HCT116 (cell line): ENCODE measurements at regions not wholly inside any gene's neighbourhood (a gene's known extent, or its start where the extent isn't known, plus 50 kb on each side); places are given as distances from the start of the nearest gene placed in this dataset.

Source experiments
- ATAC-seq: fragments of 200-7000 bp; cut with Tn5 transposase; 2 replicates; pipeline ENCODE4 v1.9.1; 2020; ENCODE audit warnings: mild to moderate bottlenecking, moderate library complexity
- BruUV-seq: library from RNA; stranded (reverse); fragments of 400-500 nt; replicated peaks from 2 replicates; lab custom pipeline; 2021; lab: Mats Ljungman, UMichigan
- CTCF ChIA-PET: fragments of 300-600 bp; sonication (Branson Sonifier 250); formaldehyde crosslinking; loops from one replicate; lab custom pipeline; 2021; ENCODE audit warnings: antibody characterized with exemption; lab: Charles Lee
- POLR2A ChIA-PET: fragments of 300-600, 350-600 bp; sonication (Branson Sonifier 250); formaldehyde crosslinking; loops from one replicate; lab custom pipeline; 2021; ENCODE audit warnings: antibody characterized with exemption; lab: Charles Lee
- RAD21 ChIA-PET, 2 experiments: fragments of 300-600 bp; sonication (Branson Sonifier 250); formaldehyde crosslinking; loops; one replicate each; lab custom pipeline; 2023; ENCODE audit warnings: low total read pairs in 2 of 2; ENCODE audit not compliant: uncharacterized antibody in 2 of 2, unreplicated experiment in 2 of 2, low non-redundant PET in 1 of 2; lab: Charles Lee
- DNase-seq: peaks from one replicate; pipeline ENCODE4 v3.0.0-alpha.2; 2010; ENCODE audit warnings: low read depth, low spot score
- H2AFZ ChIP-seq: fragments of 200-600 bp; shearing (Covaris generic), sonication (generic); 2 replicates; pipeline ENCODE4 v1.6.1; 2017; ENCODE audit warnings: low read depth, mixed run types, mixed read lengths, antibody characterized with exemption, low read length; ENCODE audit not compliant: poor library complexity, severe bottlenecking
- H3K27ac ChIP-seq: 2 replicates; pipeline ENCODE4 v1.5.1; 2012; ENCODE audit warnings: low read depth, low read length
- H3K27me3 ChIP-seq: fragments of 200-600 bp; sonication (generic); 2 replicates; pipeline ENCODE4 v1.6.1; 2016; ENCODE audit warnings: mixed run types, low read length, mixed read lengths; ENCODE audit not compliant: insufficient read depth
- H3K36me3 ChIP-seq, 2 experiments: fragments of 200-500 bp in 1 of 2; fragments of 200-600 bp in 1 of 2; sonication (Bioruptor generic) in 1 of 2; sonication (generic) in 1 of 2; 2 replicates each; pipeline versions ENCODE4 v1.5.1 to v1.6.1; 2014 to 2016; ENCODE audit warnings: low read length in 2 of 2, inconsistent platforms in 1 of 2, mixed read lengths in 1 of 2, mixed run types in 1 of 2; ENCODE audit not compliant: insufficient read depth in 2 of 2, control insufficient read depth in 1 of 2
- H3K4me1 ChIP-seq, 2 experiments: fragments of 200-600 bp in 1 of 2; sonication (generic) in 1 of 2; 2 replicates each; pipeline versions ENCODE4 v1.5.1 to v1.6.1; 2012 to 2017; ENCODE audit warnings: low read length in 2 of 2, inconsistent platforms in 1 of 2, mild to moderate bottlenecking in 1 of 2, mixed read lengths in 1 of 2, mixed run types in 1 of 2, moderate library complexity in 1 of 2; ENCODE audit not compliant: insufficient read depth in 2 of 2, control insufficient read depth in 1 of 2
- H3K4me2 ChIP-seq: fragments of 200-600 bp; sonication (generic); 2 replicates; pipeline ENCODE4 v1.6.1; 2017; ENCODE audit warnings: mixed run types, low read length, mixed read lengths
- H3K4me3 ChIP-seq, 2 experiments: fragments of 200-600 bp in 1 of 2; sonication (generic) in 1 of 2; replicated peaks in 1 of 2; 2 replicates each; pipeline ENCODE4 v1.5.1; 2011 to 2016; ENCODE audit warnings: low read length in 2 of 2, control low read depth in 1 of 2, low read depth in 1 of 2, mild to moderate bottlenecking in 1 of 2, mixed read lengths in 1 of 2, mixed run types in 1 of 2
- H3K79me2 ChIP-seq: fragments of 200-600 bp; sonication (generic); 2 replicates; pipeline ENCODE4 v1.6.1; 2017; ENCODE audit warnings: mild to moderate bottlenecking, mixed run types, low read length, moderate library complexity, mixed read lengths; ENCODE audit not compliant: insufficient read depth
- H3K9ac ChIP-seq: fragments of 200-600 bp; sonication (generic); 2 replicates; pipeline ENCODE4 v1.6.1; 2016; ENCODE audit warnings: low read length, mixed read lengths
- H3K9me2 ChIP-seq: fragments of 200-600 bp; sonication (generic), shearing (Covaris generic); 2 replicates; pipeline ENCODE4 v1.6.1; 2017; ENCODE audit warnings: mixed run types, mild to moderate bottlenecking, moderate library complexity; ENCODE audit not compliant: insufficient read depth
- H3K9me3 ChIP-seq, 2 experiments: fragments of 200-500 bp in 1 of 2; fragments of 200-600 bp in 1 of 2; sonication (Bioruptor generic) in 1 of 2; sonication (generic) in 1 of 2; 2 replicates each; pipeline ENCODE4 v1.6.1; 2014 to 2017; ENCODE audit warnings: low read length in 2 of 2, mixed read lengths in 2 of 2, inconsistent platforms in 1 of 2, low read depth in 1 of 2, mild to moderate bottlenecking in 1 of 2, mixed run types in 1 of 2, moderate library complexity in 1 of 2; ENCODE audit not compliant: control insufficient read depth in 1 of 2, insufficient read depth in 1 of 2
- H4K20me1 ChIP-seq: fragments of 200-600 bp; sonication (generic), shearing (Covaris generic); 2 replicates; pipeline ENCODE4 v1.6.1; 2017; ENCODE audit warnings: mixed run types, mild to moderate bottlenecking, moderate library complexity; ENCODE audit not compliant: insufficient read depth
- CEBPB ChIP-seq: IDR thresholded peaks from 2 replicates; pipeline ENCODE4 v1.6.1; 2012; ENCODE audit warnings: low read depth
- ELF1 ChIP-seq: IDR thresholded peaks from 2 replicates; pipeline ENCODE4 v1.6.1; 2012; ENCODE audit warnings: low read depth, borderline replicate concordance
- EZH2 ChIP-seq: fragments of 200-600 bp; sonication (generic); IDR thresholded peaks from 2 replicates; pipeline ENCODE4 v1.6.1; 2017; ENCODE audit warnings: antibody characterized with exemption, mixed run types
- EZH2phosphoT487 ChIP-seq: fragments of 200-600 bp; IDR thresholded peaks from 2 replicates; pipeline ENCODE4 v1.6.1; 2018; ENCODE audit warnings: antibody characterized with exemption, borderline replicate concordance
- MAX ChIP-seq: IDR thresholded peaks from 2 replicates; pipeline ENCODE4 v1.6.1; 2012
- SP1 ChIP-seq: IDR thresholded peaks from 2 replicates; pipeline ENCODE4 v1.6.1; 2012; ENCODE audit warnings: low read depth
- TCF7L2 ChIP-seq: IDR thresholded peaks from 2 replicates; pipeline ENCODE4 v1.7.0; 2011; ENCODE audit warnings: borderline replicate concordance, inconsistent platforms; ENCODE audit not compliant: insufficient read depth, insufficient read length; ENCODE audit errors: extremely low read depth
- ZFX ChIP-seq: fragments of 450-650 bp; IDR thresholded peaks from 2 replicates; pipeline ENCODE4 v1.6.1; 2017
- ZNF274 ChIP-seq: fragments of 200-500 bp; sonication (Bioruptor generic); IDR thresholded peaks from 2 replicates; pipeline ENCODE4 v1.6.1; 2014; ENCODE audit warnings: mild to moderate bottlenecking, low read depth, low read length, inconsistent platforms
- intact Hi-C: fragments of 100-400 bp; cut with micrococcal nuclease; formaldehyde crosslinking; loops from 2 replicates; pipeline ENCODE4 v1.10.0; 2022
- TF ChIP-seq, protein P1 (sequence below): IDR thresholded peaks from 2 replicates; pipeline ENCODE4 v1.6.1; 2012; ENCODE audit warnings: low read depth
- TF ChIP-seq, protein P2 (sequence below): IDR thresholded peaks from 2 replicates; pipeline ENCODE4 v1.6.1; 2011; ENCODE audit warnings: mild to moderate bottlenecking, low read length, moderate library complexity; ENCODE audit not compliant: insufficient replicate concordance; ENCODE audit errors: extremely low read depth

DNA sequence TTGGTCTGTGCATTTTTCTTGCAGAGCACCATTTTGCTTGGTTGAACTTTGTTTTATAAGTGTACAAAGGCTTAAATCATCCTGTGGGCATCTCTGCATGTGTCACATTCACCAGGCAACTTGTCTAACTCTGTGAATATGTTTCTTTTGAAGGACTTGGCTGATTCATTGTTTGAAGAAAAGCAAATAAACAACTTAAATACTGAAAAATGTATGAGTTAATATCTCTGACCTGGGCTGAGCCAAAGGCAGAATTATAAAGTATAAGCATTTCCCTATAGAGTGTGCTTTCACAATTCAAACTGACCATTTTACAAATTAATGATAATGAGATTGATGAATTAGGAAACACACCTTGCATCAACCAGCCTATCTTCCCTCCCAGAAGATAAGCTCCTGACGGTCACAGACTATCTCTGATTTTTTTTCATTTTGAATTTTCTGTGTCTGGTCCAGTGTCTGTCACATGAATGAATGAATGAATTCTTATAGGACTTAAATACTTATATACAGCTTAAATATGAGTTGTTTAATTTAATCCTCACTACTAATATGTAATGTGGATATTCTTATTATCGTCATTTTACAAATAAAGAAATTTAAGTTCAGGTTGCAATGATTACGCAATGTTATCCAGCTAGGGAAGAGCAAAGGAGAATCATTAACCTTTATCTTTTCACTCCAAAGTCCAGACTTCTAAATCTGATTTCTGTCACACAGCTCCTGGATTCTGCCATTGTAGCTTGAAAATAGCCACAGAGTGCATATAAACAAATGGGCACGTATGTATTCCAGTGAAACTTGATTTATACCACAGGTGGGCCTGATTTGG is 182.0 kb upstream of the PHYHIPL start:
- Histone ChIP-seq H2AFZ (no peak overlapping the region), H3K4me2 (no peak overlapping the region), H3K9ac (no peak overlapping the region), H3K36me3 (no peaks in the 10 kb centered on the region), H3K27me3 (no peaks in the 10 kb centered on the region), H3K9me2 (no peaks in the 10 kb centered on the region), H3K79me2 (no peaks in the 10 kb centered on the region), H3K9me3 (no peaks in the 10 kb centered on the region), H4K20me1 (no peaks in the 10 kb centered on the region), H3K4me3 (no peak overlapping the region), H3K4me1 (no peaks in the 10 kb centered on the region), H3K27ac (no peak overlapping the region)
- RAD21 ChIA-PET = no interaction called here
- DNase-seq (no peak), ATAC-seq (no peak)
- CTCF ChIA-PET = no interaction called here
- POLR2A ChIA-PET = no interaction called here
- TF ChIP-seq ZFX (no peak), ZNF274 (no peak), TCF7L2 (no peak), CEBPB (no peak), SP1 (no peak), ELF1 (no peak), EZH2 (no peak), EZH2phosphoT487 (no peak), MAX (no peak)
- TF ChIP-seq, protein P1, sequence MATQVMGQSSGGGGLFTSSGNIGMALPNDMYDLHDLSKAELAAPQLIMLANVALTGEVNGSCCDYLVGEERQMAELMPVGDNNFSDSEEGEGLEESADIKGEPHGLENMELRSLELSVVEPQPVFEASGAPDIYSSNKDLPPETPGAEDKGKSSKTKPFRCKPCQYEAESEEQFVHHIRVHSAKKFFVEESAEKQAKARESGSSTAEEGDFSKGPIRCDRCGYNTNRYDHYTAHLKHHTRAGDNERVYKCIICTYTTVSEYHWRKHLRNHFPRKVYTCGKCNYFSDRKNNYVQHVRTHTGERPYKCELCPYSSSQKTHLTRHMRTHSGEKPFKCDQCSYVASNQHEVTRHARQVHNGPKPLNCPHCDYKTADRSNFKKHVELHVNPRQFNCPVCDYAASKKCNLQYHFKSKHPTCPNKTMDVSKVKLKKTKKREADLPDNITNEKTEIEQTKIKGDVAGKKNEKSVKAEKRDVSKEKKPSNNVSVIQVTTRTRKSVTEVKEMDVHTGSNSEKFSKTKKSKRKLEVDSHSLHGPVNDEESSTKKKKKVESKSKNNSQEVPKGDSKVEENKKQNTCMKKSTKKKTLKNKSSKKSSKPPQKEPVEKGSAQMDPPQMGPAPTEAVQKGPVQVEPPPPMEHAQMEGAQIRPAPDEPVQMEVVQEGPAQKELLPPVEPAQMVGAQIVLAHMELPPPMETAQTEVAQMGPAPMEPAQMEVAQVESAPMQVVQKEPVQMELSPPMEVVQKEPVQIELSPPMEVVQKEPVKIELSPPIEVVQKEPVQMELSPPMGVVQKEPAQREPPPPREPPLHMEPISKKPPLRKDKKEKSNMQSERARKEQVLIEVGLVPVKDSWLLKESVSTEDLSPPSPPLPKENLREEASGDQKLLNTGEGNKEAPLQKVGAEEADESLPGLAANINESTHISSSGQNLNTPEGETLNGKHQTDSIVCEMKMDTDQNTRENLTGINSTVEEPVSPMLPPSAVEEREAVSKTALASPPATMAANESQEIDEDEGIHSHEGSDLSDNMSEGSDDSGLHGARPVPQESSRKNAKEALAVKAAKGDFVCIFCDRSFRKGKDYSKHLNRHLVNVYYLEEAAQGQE = no peak
- TF ChIP-seq, protein P2, sequence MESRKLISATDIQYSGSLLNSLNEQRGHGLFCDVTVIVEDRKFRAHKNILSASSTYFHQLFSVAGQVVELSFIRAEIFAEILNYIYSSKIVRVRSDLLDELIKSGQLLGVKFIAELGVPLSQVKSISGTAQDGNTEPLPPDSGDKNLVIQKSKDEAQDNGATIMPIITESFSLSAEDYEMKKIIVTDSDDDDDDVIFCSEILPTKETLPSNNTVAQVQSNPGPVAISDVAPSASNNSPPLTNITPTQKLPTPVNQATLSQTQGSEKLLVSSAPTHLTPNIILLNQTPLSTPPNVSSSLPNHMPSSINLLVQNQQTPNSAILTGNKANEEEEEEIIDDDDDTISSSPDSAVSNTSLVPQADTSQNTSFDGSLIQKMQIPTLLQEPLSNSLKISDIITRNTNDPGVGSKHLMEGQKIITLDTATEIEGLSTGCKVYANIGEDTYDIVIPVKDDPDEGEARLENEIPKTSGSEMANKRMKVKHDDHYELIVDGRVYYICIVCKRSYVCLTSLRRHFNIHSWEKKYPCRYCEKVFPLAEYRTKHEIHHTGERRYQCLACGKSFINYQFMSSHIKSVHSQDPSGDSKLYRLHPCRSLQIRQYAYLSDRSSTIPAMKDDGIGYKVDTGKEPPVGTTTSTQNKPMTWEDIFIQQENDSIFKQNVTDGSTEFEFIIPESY = no peak
- BruUV-seq = no TSS peak
- intact Hi-C loops = no loop called here
